CD14-positive monocyte (primary cell): ENCODE measurements at regions not wholly inside any gene's neighbourhood (a gene's known extent, or its start where the extent isn't known, plus 50 kb on each side); places are given as distances from the start of the nearest gene placed in this dataset.

Source experiments
- DNase-seq, 3 donors: peaks; one replicate each; pipeline ENCODE4 v3.0.0-alpha.2; 2011 to 2022
- H2AFZ ChIP-seq: 2 replicates; pipeline ENCODE4 v1.6.0; 2012; ENCODE audit warnings: mild to moderate bottlenecking, low read depth, low read length, inconsistent platforms; ENCODE audit not compliant: insufficient read depth, poor library complexity, severe bottlenecking
- H3K27ac ChIP-seq, 2 donors: 1 replicate in 1 of 2; 2 replicates in 1 of 2; pipeline ENCODE4 v1.5.1; 2012 to 2013; ENCODE audit warnings: low read length in 2 of 2, control low read depth in 1 of 2, inconsistent platforms in 1 of 2, low read depth in 1 of 2, mild to moderate bottlenecking in 1 of 2
- H3K27me3 ChIP-seq, 2 donors: one replicate each; pipeline versions ENCODE4 v1.6.0 to v1.6.1; 2011 to 2013; ENCODE audit warnings: low read length in 2 of 2; ENCODE audit not compliant: control insufficient read depth in 2 of 2, insufficient read depth in 2 of 2
- H3K36me3 ChIP-seq, 2 donors: replicated peaks in 1 of 2; 1 replicate in 1 of 2; 2 replicates in 1 of 2; pipeline versions ENCODE4 v1.5.1 to v1.6.1; 2012 to 2013; ENCODE audit warnings: low read length in 2 of 2, control low read depth in 1 of 2, inconsistent platforms in 1 of 2, mild to moderate bottlenecking in 1 of 2; ENCODE audit not compliant: insufficient read depth in 2 of 2, control insufficient read depth in 1 of 2
- H3K4me1 ChIP-seq, 2 donors: 1 replicate in 1 of 2; 2 replicates in 1 of 2; pipeline versions ENCODE4 v1.5.1 to v1.6.1; 2012 to 2013; ENCODE audit warnings: low read length in 2 of 2, control low read depth in 1 of 2, inconsistent platforms in 1 of 2, mild to moderate bottlenecking in 1 of 2, moderate library complexity in 1 of 2; ENCODE audit not compliant: insufficient read depth in 2 of 2, control insufficient read depth in 1 of 2
- H3K4me2 ChIP-seq: replicated peaks from 2 replicates; pipeline ENCODE3; 2012; ENCODE audit warnings: low read length, moderate library complexity, mild to moderate bottlenecking; ENCODE audit not compliant: poor library complexity, severe bottlenecking; ENCODE audit errors: extremely low read depth
- H3K4me3 ChIP-seq, 3 experiments: fragments of 200-600 bp in 1 of 3; sonication (generic) in 1 of 3; replicated peaks in 1 of 3; 1 replicate in 2 of 3; 2 replicates in 1 of 3; pipeline ENCODE4 v1.5.1; 2011 to 2013; ENCODE audit warnings: low read length in 3 of 3, mild to moderate bottlenecking in 3 of 3, control low read depth in 2 of 3, low read depth in 2 of 3, inconsistent platforms in 1 of 3, moderate library complexity in 1 of 3
- H3K79me2 ChIP-seq: 2 replicates; pipeline ENCODE4 v1.6.0; 2012; ENCODE audit warnings: mild to moderate bottlenecking, control low read depth, inconsistent platforms, low read length, moderate library complexity; ENCODE audit not compliant: insufficient read depth
- H3K9ac ChIP-seq: 2 replicates; pipeline ENCODE4 v1.6.0; 2017; ENCODE audit warnings: low read length, mild to moderate bottlenecking; ENCODE audit not compliant: insufficient read depth, poor library complexity, severe bottlenecking
- H3K9me3 ChIP-seq, 2 donors: replicated peaks in 1 of 2; 1 replicate in 1 of 2; 2 replicates in 1 of 2; pipeline versions ENCODE4 v1.5.1 to v1.6.1; 2012 to 2013; ENCODE audit warnings: low read length in 2 of 2, control low read depth in 1 of 2; ENCODE audit not compliant: control insufficient read depth in 1 of 2, insufficient read depth in 1 of 2
- H4K20me1 ChIP-seq: 2 replicates; pipeline ENCODE4 v1.6.0; 2012; ENCODE audit warnings: mild to moderate bottlenecking, low read length, control low read depth, moderate library complexity; ENCODE audit not compliant: insufficient read depth
- H3K27ac Mint-ChIP-seq, 7 donors: one replicate each; pipeline ENCODE4 v1.8.0; 2020; ENCODE audit warnings: mild to moderate bottlenecking in 7 of 7, mixed read lengths in 7 of 7, moderate library complexity in 6 of 7, inconsistent platforms in 2 of 7
- H3K27me3 Mint-ChIP-seq, 3 donors: one replicate each; pipeline ENCODE4 v1.8.0; 2021 to 2022; ENCODE audit warnings: low read depth in 3 of 3, mild to moderate bottlenecking in 3 of 3, mixed read lengths in 3 of 3, moderate library complexity in 3 of 3, inconsistent platforms in 1 of 3
- H3K36me3 Mint-ChIP-seq, 2 donors: one replicate each; pipeline ENCODE4 v1.8.0; 2020; ENCODE audit warnings: mixed read lengths in 2 of 2, inconsistent platforms in 1 of 2, mild to moderate bottlenecking in 1 of 2
- H3K4me1 Mint-ChIP-seq: one replicate; pipeline ENCODE4 v1.8.0; 2020; ENCODE audit warnings: mild to moderate bottlenecking, mixed read lengths
- H3K4me3 Mint-ChIP-seq, 2 donors: one replicate each; pipeline ENCODE4 v1.8.0; 2020; ENCODE audit warnings: mild to moderate bottlenecking in 2 of 2, mixed read lengths in 2 of 2, moderate library complexity in 1 of 2
- H3K9me3 Mint-ChIP-seq, 7 donors: one replicate each; pipeline ENCODE4 v1.8.0; 2020 to 2022; ENCODE audit warnings: mixed read lengths in 7 of 7, mild to moderate bottlenecking in 6 of 7, moderate library complexity in 6 of 7, inconsistent platforms in 2 of 7
- CTCF ChIP-seq: fragments of 200-600 bp; IDR thresholded peaks from one replicate; pipeline ENCODE4 v1.8.0; 2022; ENCODE audit warnings: antibody characterized with exemption, mild to moderate bottlenecking
- WGBS: methylation state at CpG from one replicate; pipeline ENCODE4 v1.1.5; 2013; ENCODE audit warnings: missing lambda C conversion rate; ENCODE audit not compliant: insufficient coverage; 5-methylcytosine and 5-hydroxymethylcytosine counted together
- intact Hi-C, 2 donors: fragments of 100-400 bp; cut with micrococcal nuclease; formaldehyde crosslinking; loops; one replicate each; pipeline versions ENCODE4 v1.15.0 to v1.15.1; 2023

- DNase-seq = no peak
- Histone ChIP-seq H3K9ac (no peak overlapping the region), H3K9me3 (peaks cover 0 to 2% of the 10 kb centered on the region in 2 donors), H3K4me1 (no peaks in the 10 kb centered on the region), H3K79me2 (no peaks in the 10 kb centered on the region), H3K4me2 (no peak overlapping the region), H3K36me3 (no peaks in the 10 kb centered on the region), H4K20me1 (no peaks in the 10 kb centered on the region), H3K27ac (no peak overlapping the region), H3K27me3 (no peaks in the 10 kb centered on the region), H3K4me3 (no peak overlapping the region), H2AFZ (no peak overlapping the region)
- TF ChIP-seq CTCF = no peak
- 93% methylated on average over 29 of the region's 32 CpGs for WGBS
- H3K4me3 Mint-ChIP-seq = no peak overlapping the region
- H3K36me3 Mint-ChIP-seq = no peaks in the 10 kb centered on the region
- no peaks in the 10 kb centered on the region for H3K4me1 Mint-ChIP-seq
- peaks cover 0 to 11% (median 4%) of the 10 kb centered on the region in 7 donors for H3K9me3 Mint-ChIP-seq
- intact Hi-C loops = no loop called here
- H3K27ac Mint-ChIP-seq = no peak overlapping the region
- peaks cover 0 to 2% (median 0%) of the 10 kb centered on the region in 3 donors for H3K27me3 Mint-ChIP-seq
Measured at GRCh38 chr22:48613566-48614200, 1214.0 kb downstream of the BRD1 start.

- H3K36me3 ChIP-seq = no peaks in the 10 kb centered on the region
- H3K4me1 ChIP-seq = no peaks in the 10 kb centered on the region
- H4K20me1 ChIP-seq = no peaks in the 10 kb centered on the region
- H3K9ac ChIP-seq = no peak overlapping the region
- H3K4me2 ChIP-seq = no peak overlapping the region
- no peaks in the 10 kb centered on the region for H3K79me2 ChIP-seq
- no peak for DNase-seq
- H3K27ac ChIP-seq = no peak overlapping the region
- Mint-ChIP-seq H3K27me3 (peaks cover 0 to 2% (median 0%) of the 10 kb centered on the region in 3 donors), H3K27ac (no peak overlapping the region), H3K4me1 (no peaks in the 10 kb centered on the region), H3K4me3 (no peak overlapping the region), H3K9me3 (peaks cover 0 to 13% (median 4%) of the 10 kb centered on the region in 7 donors), H3K36me3 (no peaks in the 10 kb centered on the region)
- peaks cover 0 to 7% of the 10 kb centered on the region in 2 donors for H3K9me3 ChIP-seq
- 88% methylated on average over 27 of the region's 33 CpGs for WGBS
- H2AFZ ChIP-seq = no peak overlapping the region
- no peaks in the 10 kb centered on the region for H3K27me3 ChIP-seq
- intact Hi-C loops = no loop called here
- H3K4me3 ChIP-seq = no peak overlapping the region
- no peak for TF ChIP-seq CTCF
Measured at GRCh38 chr22:48612077-48612995, 1215.3 kb downstream of the BRD1 start.
